ENCODE measurements at regions not wholly inside any gene's neighbourhood (a gene's known extent, or its start where the extent isn't known, plus 50 kb on each side); places are given as distances from the start of the nearest gene placed in this dataset.

DNA sequence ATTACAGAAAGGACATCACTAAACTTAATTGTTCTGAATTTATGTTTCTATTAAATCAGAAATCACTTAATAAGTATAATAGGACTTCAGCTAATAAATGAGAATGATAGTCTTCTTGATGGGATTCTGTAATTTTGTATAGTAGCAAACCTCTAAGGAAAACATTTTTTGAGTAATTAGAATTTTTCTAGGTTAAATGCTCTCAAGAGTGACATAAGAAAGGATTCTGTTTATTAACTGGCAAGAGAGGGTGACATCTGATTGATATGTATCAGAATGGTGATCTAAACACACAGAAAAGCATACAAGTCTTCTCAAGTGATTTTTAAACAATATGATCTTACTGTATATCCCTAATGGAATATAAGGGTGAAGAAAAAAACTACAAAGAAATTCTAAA is 1597.7 kb upstream of the PRR20A start:
- TF ChIP-seq, protein P1, sequence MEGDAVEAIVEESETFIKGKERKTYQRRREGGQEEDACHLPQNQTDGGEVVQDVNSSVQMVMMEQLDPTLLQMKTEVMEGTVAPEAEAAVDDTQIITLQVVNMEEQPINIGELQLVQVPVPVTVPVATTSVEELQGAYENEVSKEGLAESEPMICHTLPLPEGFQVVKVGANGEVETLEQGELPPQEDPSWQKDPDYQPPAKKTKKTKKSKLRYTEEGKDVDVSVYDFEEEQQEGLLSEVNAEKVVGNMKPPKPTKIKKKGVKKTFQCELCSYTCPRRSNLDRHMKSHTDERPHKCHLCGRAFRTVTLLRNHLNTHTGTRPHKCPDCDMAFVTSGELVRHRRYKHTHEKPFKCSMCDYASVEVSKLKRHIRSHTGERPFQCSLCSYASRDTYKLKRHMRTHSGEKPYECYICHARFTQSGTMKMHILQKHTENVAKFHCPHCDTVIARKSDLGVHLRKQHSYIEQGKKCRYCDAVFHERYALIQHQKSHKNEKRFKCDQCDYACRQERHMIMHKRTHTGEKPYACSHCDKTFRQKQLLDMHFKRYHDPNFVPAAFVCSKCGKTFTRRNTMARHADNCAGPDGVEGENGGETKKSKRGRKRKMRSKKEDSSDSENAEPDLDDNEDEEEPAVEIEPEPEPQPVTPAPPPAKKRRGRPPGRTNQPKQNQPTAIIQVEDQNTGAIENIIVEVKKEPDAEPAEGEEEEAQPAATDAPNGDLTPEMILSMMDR (IDR thresholded peaks at IDR 0.05) = no peak
- TF ChIP-seq POLR2AphosphoS5 (IDR thresholded peaks at IDR 0.05) = no peak
- TF ChIP-seq EP300 (IDR thresholded peaks at IDR 0.05) = no peak

All from stomach (tissue), 4 donors.